ENCODE measurements at regions not wholly inside any gene's neighbourhood (a gene's known extent, or its start where the extent isn't known, plus 50 kb on each side); places are given as distances from the start of the nearest gene placed in this dataset.
"Not testable (repeated sequence)": the region's sequence is repeated elsewhere in the genome, so short reads cannot be mapped to it uniquely, and the experiment has no call there.

- H3K36me3 Mint-ChIP-seq (ENCODE audit: insufficient read depth in 1 of 3, low read depth in 3 of 3), result peaks cover 0 to 10% (median 4%) of the 10 kb centered on the region in 3 experiments; a peak in 3 of 7 replicates
These were observed 58.2 kb upstream of the FAN1 start for GRCh38 chr15:30845536-30845935.

More at GRCh38 chr15:30845536-30845935, 58.2 kb upstream of the FAN1 start:
- not testable (repeated sequence) for H3K9me3 ChIP-seq (ENCODE audit: control insufficient read depth, low read depth, low read length); H3K4me1 Mint-ChIP-seq; H3K27me3 Mint-ChIP-seq (ENCODE audit: low read depth); DNase-seq; H4K8ac ChIP-seq (replicated peaks; ENCODE audit: insufficient read length, low read depth, low read length); H2BK120ac ChIP-seq (ENCODE audit: low read depth, low read length, poor library complexity, severe bottlenecking); H3K4ac ChIP-seq (ENCODE audit: low read depth, low read length); H4K91ac ChIP-seq (ENCODE audit: insufficient read length, low read depth, low read length); H3T11ph ChIP-seq (ENCODE audit: low read length); H2BK12ac ChIP-seq (ENCODE audit: insufficient read length, low read depth, low read length); H3K79me2 ChIP-seq (ENCODE audit: insufficient read depth, low read length); H3K4me1 ChIP-seq (ENCODE audit: insufficient read depth, low read length); H4K5ac ChIP-seq (ENCODE audit: insufficient read length, low read depth, low read length); H3K4me2 ChIP-seq (ENCODE audit: insufficient read depth, insufficient read length, low read length); H3K4me3 Mint-ChIP-seq; H2AK5ac ChIP-seq (ENCODE audit: insufficient read length, low read length); H3K9ac ChIP-seq (ENCODE audit: extremely low read depth, insufficient read length, low read length); H3K23me2 ChIP-seq (ENCODE audit: insufficient read length, low read depth, low read length, poor library complexity, severe bottlenecking); H3K9me3 Mint-ChIP-seq; H3K56ac ChIP-seq (ENCODE audit: insufficient read length, low read depth, low read length); H2BK15ac ChIP-seq (ENCODE audit: low read depth, low read length); H3K23ac ChIP-seq (ENCODE audit: insufficient read length, low read depth, low read length); H3K18ac ChIP-seq (ENCODE audit: insufficient read length, low read depth, low read length); H2BK20ac ChIP-seq (ENCODE audit: low read depth, low read length, poor library complexity, severe bottlenecking); H2BK5ac ChIP-seq (ENCODE audit: insufficient read length, low read length); H3K27ac ChIP-seq (ENCODE audit: insufficient read length, low read depth, low read length); H3K27me3 ChIP-seq (ENCODE audit: insufficient read depth, low read length); H3K79me1 ChIP-seq (ENCODE audit: insufficient read depth, low read depth, low read length, poor library complexity, severe bottlenecking); H4K20me1 ChIP-seq (ENCODE audit: control insufficient read depth, insufficient read depth, insufficient read length); H2AFZ ChIP-seq (ENCODE audit: low read length); H3K14ac ChIP-seq (ENCODE audit: insufficient read depth, low read length)
- WGBS (ENCODE audit: extremely low coverage, insufficient read length, low lambda C conversion rate), result 100% methylated on average over 1 of the region's 1 CpG
- peak overlapping the region in 2 of 3 experiments; percentile 9 to 13; a peak in 2 of 7 replicates for H3K27ac Mint-ChIP-seq
